ENCODE measurements at regions not wholly inside any gene's neighbourhood (a gene's known extent, or its start where the extent isn't known, plus 50 kb on each side); places are given as distances from the start of the nearest gene placed in this dataset.

GRCh38 chr3:154549391-154549790 is 119.4 kb upstream of the GPR149 start:
- FAIRE-seq (no peak), DNase-seq (ENCODE audit: insufficient read length, low spot score) (no peak)
- TF ChIP-seq SPI1 (IDR thresholded peaks at IDR 0.05; ENCODE audit: low read depth, low read length) (no peak), TAF1 (IDR thresholded peaks at IDR 0.05; ENCODE audit: low read depth, low read length) (no peak), POLR2A (IDR thresholded peaks at IDR 0.05; ENCODE audit: low read depth, low read length) (no peak), PAX5 (IDR thresholded peaks at IDR 0.05; ENCODE audit: insufficient read depth, low read length, severe bottlenecking) (no peak), POLR2AphosphoS5 (IDR thresholded peaks at IDR 0.05; ENCODE audit: low read depth, low read length) (no peak), POU2F2 (IDR thresholded peaks at IDR 0.05; ENCODE audit: low read depth, low read length) (no peak)

GRCh38 chr3:154548341-154548740 is 118.4 kb upstream of the GPR149 start:
- no peak for TF ChIP-seq SPI1 (IDR thresholded peaks at IDR 0.05; ENCODE audit: low read depth, low read length)
- no peak for TF ChIP-seq TAF1 (IDR thresholded peaks at IDR 0.05; ENCODE audit: low read depth, low read length)
- no peak for TF ChIP-seq POU2F2 (IDR thresholded peaks at IDR 0.05; ENCODE audit: low read depth, low read length)
- no peak for TF ChIP-seq POLR2AphosphoS5 (IDR thresholded peaks at IDR 0.05; ENCODE audit: low read depth, low read length)
- TF ChIP-seq POLR2A (IDR thresholded peaks at IDR 0.05; ENCODE audit: low read depth, low read length): no peak
- no peak for TF ChIP-seq PAX5 (IDR thresholded peaks at IDR 0.05; ENCODE audit: insufficient read depth, low read length, severe bottlenecking)
- FAIRE-seq (no peak), DNase-seq (ENCODE audit: insufficient read length, low spot score) (no peak)

- no peak for DNase-seq (ENCODE audit: insufficient read length, low spot score)
- TF ChIP-seq PAX5 (IDR thresholded peaks at IDR 0.05; ENCODE audit: insufficient read depth, low read length, severe bottlenecking) (no peak), POU2F2 (IDR thresholded peaks at IDR 0.05; ENCODE audit: low read depth, low read length) (no peak), SPI1 (IDR thresholded peaks at IDR 0.05; ENCODE audit: low read depth, low read length) (no peak), TAF1 (IDR thresholded peaks at IDR 0.05; ENCODE audit: low read depth, low read length) (no peak), POLR2AphosphoS5 (IDR thresholded peaks at IDR 0.05; ENCODE audit: low read depth, low read length) (no peak), POLR2A (IDR thresholded peaks at IDR 0.05; ENCODE audit: low read depth, low read length) (no peak)
- FAIRE-seq: no peak
These were observed 112.8 kb upstream of the GPR149 start for GRCh38 chr3:154542837-154543236.

- FAIRE-seq: no peak
- TF ChIP-seq POU2F2 (IDR thresholded peaks at IDR 0.05; ENCODE audit: low read depth, low read length): no peak
- no peak for TF ChIP-seq POLR2AphosphoS5 (IDR thresholded peaks at IDR 0.05; ENCODE audit: low read depth, low read length)
- TF ChIP-seq PAX5 (IDR thresholded peaks at IDR 0.05; ENCODE audit: insufficient read depth, low read length, severe bottlenecking): no peak
- no peak for TF ChIP-seq SPI1 (IDR thresholded peaks at IDR 0.05; ENCODE audit: low read depth, low read length)
- TF ChIP-seq TAF1 (IDR thresholded peaks at IDR 0.05; ENCODE audit: low read depth, low read length): no peak
- DNase-seq (ENCODE audit: insufficient read length, low spot score): no peak
These were observed 111.1 kb upstream of the GPR149 start for GRCh38 chr3:154540950-154541604.

DNA sequence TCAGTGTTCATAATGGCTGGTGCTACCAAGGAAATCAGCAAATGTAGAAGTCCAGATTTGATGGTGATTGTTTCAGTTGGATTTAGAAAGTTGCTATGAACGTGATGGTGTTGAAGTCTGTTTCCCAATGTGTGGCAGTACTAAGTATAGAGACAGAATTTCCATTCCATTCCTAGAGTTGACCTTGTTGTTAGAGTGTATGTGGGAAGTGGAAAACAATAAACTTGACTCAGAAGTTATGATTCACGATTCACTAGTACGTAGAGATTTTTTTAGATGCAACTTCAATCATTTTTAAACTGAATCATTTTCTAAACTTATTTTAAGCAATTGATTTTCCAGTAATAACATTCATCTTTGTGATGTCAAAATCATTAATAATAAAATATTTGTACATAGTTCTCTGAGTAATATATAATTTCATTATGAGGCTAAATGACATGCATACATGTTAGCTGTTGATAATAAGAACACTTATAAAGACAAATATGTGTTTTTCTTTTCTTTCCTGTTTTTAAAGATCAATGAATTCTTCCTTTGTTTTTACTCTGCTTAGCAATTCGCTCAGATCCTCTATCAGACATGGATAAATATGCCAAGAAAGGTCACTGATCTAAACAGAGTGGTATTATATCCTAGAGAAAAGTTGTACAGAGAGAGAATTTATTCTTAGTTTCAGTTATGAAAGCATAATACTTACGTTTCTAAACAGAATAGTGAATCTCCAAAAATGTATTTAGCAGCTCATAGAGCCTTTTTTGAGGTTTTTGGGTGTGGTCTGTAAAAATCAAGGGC is 108.8 kb upstream of the GPR149 start:
- DNase-seq (ENCODE audit: insufficient read length, low spot score): no peak
- no peak for TF ChIP-seq POU2F2 (IDR thresholded peaks at IDR 0.05; ENCODE audit: low read depth, low read length)
- TF ChIP-seq TAF1 (IDR thresholded peaks at IDR 0.05; ENCODE audit: low read depth, low read length): no peak
- TF ChIP-seq POLR2AphosphoS5 (IDR thresholded peaks at IDR 0.05; ENCODE audit: low read depth, low read length): no peak
- no peak for TF ChIP-seq PAX5 (IDR thresholded peaks at IDR 0.05; ENCODE audit: insufficient read depth, low read length, severe bottlenecking)
- FAIRE-seq: no peak

GRCh38 chr3:154536751-154537150 is 106.8 kb upstream of the GPR149 start:
- DNase-seq (ENCODE audit: insufficient read length, low spot score) (no peak), FAIRE-seq (no peak)
- TF ChIP-seq PAX5 (IDR thresholded peaks at IDR 0.05; ENCODE audit: insufficient read depth, low read length, severe bottlenecking) (no peak), SPI1 (IDR thresholded peaks at IDR 0.05; ENCODE audit: low read depth, low read length) (no peak), POU2F2 (IDR thresholded peaks at IDR 0.05; ENCODE audit: low read depth, low read length) (no peak), POLR2AphosphoS5 (IDR thresholded peaks at IDR 0.05; ENCODE audit: low read depth, low read length) (no peak), POLR2A (IDR thresholded peaks at IDR 0.05; ENCODE audit: low read depth, low read length) (no peak), TAF1 (IDR thresholded peaks at IDR 0.05; ENCODE audit: low read depth, low read length) (no peak)

GRCh38 chr3:154522036-154522602 is 92.1 kb upstream of the GPR149 start:
- FAIRE-seq (no peak), DNase-seq (ENCODE audit: insufficient read length, low spot score) (no peak)
- TF ChIP-seq PAX5 (IDR thresholded peaks at IDR 0.05; ENCODE audit: insufficient read depth, low read length, severe bottlenecking) (no peak), POU2F2 (IDR thresholded peaks at IDR 0.05; ENCODE audit: low read depth, low read length) (no peak), POLR2AphosphoS5 (IDR thresholded peaks at IDR 0.05; ENCODE audit: low read depth, low read length) (no peak), SPI1 (IDR thresholded peaks at IDR 0.05; ENCODE audit: low read depth, low read length) (no peak), POLR2A (IDR thresholded peaks at IDR 0.05; ENCODE audit: low read depth, low read length) (no peak), TAF1 (IDR thresholded peaks at IDR 0.05; ENCODE audit: low read depth, low read length) (no peak)

GRCh38 chr3:154517404-154517803 is 87.4 kb upstream of the GPR149 start:
- DNase-seq (ENCODE audit: insufficient read length, low spot score): no peak
- TF ChIP-seq SPI1 (IDR thresholded peaks at IDR 0.05; ENCODE audit: low read depth, low read length) (no peak), POLR2A (IDR thresholded peaks at IDR 0.05; ENCODE audit: low read depth, low read length) (no peak), TAF1 (IDR thresholded peaks at IDR 0.05; ENCODE audit: low read depth, low read length) (no peak)
- FAIRE-seq: no peak

- no peak for FAIRE-seq
These were observed 85.9 kb upstream of the GPR149 start for GRCh38 chr3:154515921-154516320.

More at GRCh38 chr3:154515921-154516320, 85.9 kb upstream of the GPR149 start:
- no peak for DNase-seq (ENCODE audit: insufficient read length, low spot score)
- TF ChIP-seq POLR2AphosphoS5 (IDR thresholded peaks at IDR 0.05; ENCODE audit: low read depth, low read length) (no peak), SPI1 (IDR thresholded peaks at IDR 0.05; ENCODE audit: low read depth, low read length) (no peak)
